Esophagus squamous epithelium (tissue), 5 donors: ENCODE measurements at regions not wholly inside any gene's neighbourhood (a gene's known extent, or its start where the extent isn't known, plus 50 kb on each side); places are given as distances from the start of the nearest gene placed in this dataset.

Experiments used
- DNase-seq: peaks from one replicate; lab custom pipeline; 2025; lab: John Stamatoyannopoulos, UW
- H3K27ac ChIP-seq, 4 donors: fragments of 200-600 bp; sonication (generic); one replicate each; pipeline ENCODE4 v1.5.1; 2016 to 2019; ENCODE audit warnings: mild to moderate bottlenecking in 1 of 4
- H3K27me3 ChIP-seq, 4 donors: fragments of 200-600 bp; sonication (generic); 1 replicate in 3 of 4; 2 replicates in 1 of 4; pipeline versions ENCODE4 v1.5.1 to v1.6.0; 2017 to 2021; ENCODE audit warnings: antibody characterized with exemption in 1 of 4
- H3K36me3 ChIP-seq, 3 donors: fragments of 200-600 bp; sonication (generic); one replicate each; pipeline ENCODE4 v1.5.1; 2016 to 2019
- H3K4me1 ChIP-seq, 3 donors: fragments of 200-600 bp; sonication (generic); one replicate each; pipeline ENCODE4 v1.5.1; 2017 to 2019
- H3K4me3 ChIP-seq, 4 donors: fragments of 200-600 bp; sonication (generic); 1 replicate in 3 of 4; 2 replicates in 1 of 4; pipeline ENCODE4 v1.5.1; 2016 to 2019; ENCODE audit warnings: mild to moderate bottlenecking in 2 of 4, moderate library complexity in 1 of 4
- H3K9me3 ChIP-seq, 3 donors: fragments of 200-600 bp; sonication (generic); one replicate each; pipeline ENCODE4 v1.5.1; 2016 to 2019
- CTCF ChIP-seq, 6 experiments: fragments of 450-650 bp in 4 of 6; fragments of 200-600 bp in 2 of 6; sonication (generic) in 2 of 6; IDR thresholded peaks; one replicate each; pipeline ENCODE4 v1.5.1; 2016 to 2019; ENCODE audit warnings: antibody characterized with exemption in 6 of 6, mild to moderate bottlenecking in 4 of 6, moderate library complexity in 4 of 6
- POLR2A ChIP-seq, 4 donors: fragments of 450-650 bp; IDR thresholded peaks; one replicate each; pipeline ENCODE4 v1.6.1; 2017; ENCODE audit warnings: antibody characterized with exemption in 4 of 4, mild to moderate bottlenecking in 4 of 4, moderate library complexity in 3 of 4
- whole genome bisulfite sequencing, 2 donors: methylation state at CpG; one replicate each; pipeline ENCODE4 v1.1.5; 2018; 5-methylcytosine and 5-hydroxymethylcytosine counted together
- intact Hi-C: fragments of 100-400 bp; cut with DNase I; formaldehyde crosslinking; loops from one replicate; pipeline ENCODE4 v1.15.0; 2022
- donor health status: DM: yes; HTN: yes; CAD: no.

- no peak for DNase-seq
- H3K27me3 ChIP-seq = no peaks in the 10 kb centered on the region
- intact Hi-C loops = no loop called here
- no peaks in the 10 kb centered on the region for H3K36me3 ChIP-seq
- no peak overlapping the region for H3K27ac ChIP-seq
- H3K9me3 ChIP-seq = no peaks in the 10 kb centered on the region
- no peak for TF ChIP-seq CTCF (IDR thresholded peaks at IDR 0.05)
- TF ChIP-seq POLR2A (IDR thresholded peaks at IDR 0.05) = no peak
- no peaks in the 10 kb centered on the region for H3K4me1 ChIP-seq
- no peak overlapping the region for H3K4me3 ChIP-seq
- WGBS, 2 donors = 87 to 94% methylated on average over 11 to 14 of the region's 19 CpGs
These were observed 302.8 kb upstream of the SALL3 start for GRCh38 chr18:78676622-78677482.

DNA sequence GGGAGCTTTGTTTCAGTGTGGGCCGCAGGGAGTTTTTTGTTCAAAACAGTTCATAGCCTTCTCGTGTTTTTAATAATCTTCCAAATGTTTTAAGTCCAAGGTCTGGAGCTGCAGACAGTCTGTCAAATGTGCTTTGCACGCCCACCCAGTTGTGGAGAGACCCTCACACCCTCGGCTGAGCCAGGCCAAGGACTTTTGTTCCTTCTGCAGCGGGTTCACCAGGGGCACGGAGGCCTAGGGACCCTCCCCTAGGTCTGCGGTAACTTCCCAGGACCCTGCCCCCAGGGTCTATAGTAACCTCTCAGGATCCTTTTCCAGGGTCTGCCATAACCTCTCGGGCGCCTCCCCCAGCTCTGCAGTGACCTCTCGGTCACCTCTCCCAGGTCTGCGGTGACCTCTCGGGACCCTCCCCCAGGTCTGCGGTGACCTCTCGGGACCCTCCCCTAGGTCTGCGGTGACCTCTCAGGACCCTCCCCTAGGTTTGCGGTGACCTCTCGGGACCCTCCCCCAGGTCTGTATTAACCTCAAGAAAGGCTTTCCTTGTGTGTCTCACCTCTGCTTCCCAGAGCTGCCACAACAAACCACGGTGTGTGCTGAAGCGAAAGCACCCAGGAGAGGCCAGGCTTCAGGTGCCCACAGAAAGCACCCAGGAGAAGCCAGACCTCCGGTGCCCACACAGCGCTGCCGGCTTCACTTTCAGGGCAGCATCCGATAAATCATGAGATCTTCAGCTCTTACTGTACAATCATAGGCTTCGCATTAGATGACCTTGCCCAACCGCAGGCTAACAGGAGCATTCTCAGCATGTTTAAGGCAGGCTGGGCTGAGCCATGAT is 301.9 kb upstream of the SALL3 start:
- no peaks in the 10 kb centered on the region for H3K9me3 ChIP-seq
- H3K36me3 ChIP-seq = no peaks in the 10 kb centered on the region
- no peak overlapping the region for H3K4me3 ChIP-seq
- TF ChIP-seq POLR2A (IDR thresholded peaks at IDR 0.05) = no peak
- no peak for TF ChIP-seq CTCF (IDR thresholded peaks at IDR 0.05)
- no peak overlapping the region for H3K27ac ChIP-seq
- H3K27me3 ChIP-seq = no peaks in the 10 kb centered on the region
- DNase-seq = no peak
- H3K4me1 ChIP-seq = no peaks in the 10 kb centered on the region
- intact Hi-C loops = no loop called here
- WGBS, 2 donors = 85 to 88% methylated on average over 19 to 22 of the region's 25 CpGs

- intact Hi-C loops = no loop called here
- no peak for DNase-seq
- no peaks in the 10 kb centered on the region for H3K4me1 ChIP-seq
- no peaks in the 10 kb centered on the region for H3K27me3 ChIP-seq
- H3K36me3 ChIP-seq = no peaks in the 10 kb centered on the region
- H3K27ac ChIP-seq = no peak overlapping the region
- WGBS, 2 donors = 72 to 74% methylated on average over 7 to 8 of the region's 8 CpGs
- H3K4me3 ChIP-seq = no peak overlapping the region
- no peaks in the 10 kb centered on the region for H3K9me3 ChIP-seq
- TF ChIP-seq POLR2A (IDR thresholded peaks at IDR 0.05) (no peak), CTCF (IDR thresholded peaks at IDR 0.05) (no peak)
These were observed 301.3 kb upstream of the SALL3 start for GRCh38 chr18:78678318-78678695.

GRCh38 chr18:78679031-78679430 is 300.6 kb upstream of the SALL3 start:
- Histone ChIP-seq H3K36me3 (no peaks in the 10 kb centered on the region), H3K27me3 (no peaks in the 10 kb centered on the region), H3K4me1 (no peaks in the 10 kb centered on the region), H3K9me3 (no peaks in the 10 kb centered on the region), H3K4me3 (no peak overlapping the region), H3K27ac (no peak overlapping the region)
- intact Hi-C loops = no loop called here
- WGBS, 2 donors = 82 to 83% methylated on average over 9 of the region's 9 CpGs
- no peak for DNase-seq
- TF ChIP-seq CTCF (IDR thresholded peaks at IDR 0.05) (no peak), POLR2A (IDR thresholded peaks at IDR 0.05) (no peak)
